HG03280 (cell line): ENCODE measurements at regions not wholly inside any gene's neighbourhood (a gene's known extent, or its start where the extent isn't known, plus 50 kb on each side); places are given as distances from the start of the nearest gene placed in this dataset.

Source experiments
- ATAC-seq: cut with Tn5 transposase; IDR thresholded peaks from one replicate; pipeline ENCODE4 v1.9.1; 2021; ENCODE audit warnings: mild to moderate bottlenecking, moderate library complexity; ENCODE audit not compliant: unreplicated experiment

- no peak for ATAC-seq
Observed at GRCh38 chr9:18020121-18020745, 441.4 kb downstream of the SH3GL2 start.

DNA sequence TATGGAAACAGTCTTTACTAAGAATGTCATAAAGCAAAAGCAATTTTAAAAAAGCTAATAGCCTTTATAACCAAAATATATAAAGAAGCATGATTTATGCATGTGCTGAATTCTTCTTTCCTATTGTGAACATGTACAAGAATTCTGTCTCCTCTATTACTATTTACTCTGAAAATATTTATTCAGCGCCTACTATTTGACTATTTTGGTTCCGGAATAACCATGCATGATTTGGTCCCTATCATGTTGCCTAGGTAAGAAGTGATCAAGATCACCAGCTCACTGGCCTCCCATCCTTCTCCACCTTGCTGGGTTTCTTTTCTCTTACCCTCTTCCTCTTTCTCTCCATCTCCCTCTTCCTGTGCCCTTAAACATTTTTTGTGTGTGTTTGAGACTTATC is 443.8 kb downstream of the SH3GL2 start:
- ATAC-seq: no peak

GRCh38 chr9:18023332-18023731 is 444.5 kb downstream of the SH3GL2 start:
- no peak for ATAC-seq

GRCh38 chr9:18032636-18033035 is 441.3 kb upstream of the ADAMTSL1 start:
- no peak for ATAC-seq

DNA sequence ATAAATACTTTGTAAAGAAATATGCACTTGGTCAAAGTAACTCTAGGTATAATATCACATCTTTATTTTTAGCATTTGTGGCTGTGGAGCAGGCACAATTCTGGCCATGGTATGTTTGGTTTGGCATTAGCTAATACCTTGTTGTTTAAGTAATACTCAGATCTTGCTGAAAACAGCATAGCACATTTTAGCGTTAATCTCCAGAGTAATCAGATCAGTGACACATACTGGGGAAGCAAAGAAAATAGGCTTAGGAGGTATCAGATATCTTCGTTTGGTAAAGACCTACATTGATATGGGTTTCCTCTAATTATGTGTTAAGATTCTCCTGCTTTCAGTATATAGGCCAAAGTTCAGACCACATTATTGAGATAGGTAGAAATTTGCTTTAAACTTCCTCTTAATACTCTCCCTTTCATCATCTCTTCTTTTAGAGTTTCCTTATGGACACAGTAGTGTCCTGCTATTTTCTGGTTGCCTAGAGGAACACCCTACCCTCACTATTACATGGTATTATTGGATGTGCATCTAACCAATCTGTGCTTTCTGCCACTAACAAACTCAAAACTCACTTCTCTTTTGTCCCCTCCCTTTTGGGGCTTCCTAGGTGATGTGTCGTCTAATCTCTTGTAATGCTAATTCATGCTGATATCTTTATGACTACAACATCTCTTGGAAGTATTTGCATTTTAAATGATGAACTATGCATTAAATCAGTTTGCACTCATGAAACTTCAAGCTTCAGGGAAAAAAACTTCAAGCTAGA is 437.3 kb upstream of the ADAMTSL1 start:
- no peak for ATAC-seq

DNA sequence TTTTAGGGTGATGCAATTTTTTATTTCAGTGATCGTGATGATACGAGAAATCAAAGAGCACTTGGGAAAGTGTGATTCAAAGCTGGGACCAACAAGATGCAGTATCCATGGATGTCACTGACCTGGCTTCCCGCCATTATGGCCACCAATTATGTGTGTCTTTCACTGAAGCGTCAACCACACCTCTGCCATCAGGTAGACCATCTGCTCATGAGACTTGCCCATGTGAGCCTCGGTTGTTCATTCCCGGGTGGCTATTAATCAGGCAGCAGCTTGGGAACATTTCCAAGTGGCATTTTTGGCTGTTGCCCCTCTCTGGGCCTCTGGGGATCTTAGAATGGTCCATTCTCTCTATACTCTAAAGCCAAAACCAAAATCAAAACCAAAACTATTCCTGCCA is 436.0 kb upstream of the ADAMTSL1 start:
- ATAC-seq: no peak

DNA sequence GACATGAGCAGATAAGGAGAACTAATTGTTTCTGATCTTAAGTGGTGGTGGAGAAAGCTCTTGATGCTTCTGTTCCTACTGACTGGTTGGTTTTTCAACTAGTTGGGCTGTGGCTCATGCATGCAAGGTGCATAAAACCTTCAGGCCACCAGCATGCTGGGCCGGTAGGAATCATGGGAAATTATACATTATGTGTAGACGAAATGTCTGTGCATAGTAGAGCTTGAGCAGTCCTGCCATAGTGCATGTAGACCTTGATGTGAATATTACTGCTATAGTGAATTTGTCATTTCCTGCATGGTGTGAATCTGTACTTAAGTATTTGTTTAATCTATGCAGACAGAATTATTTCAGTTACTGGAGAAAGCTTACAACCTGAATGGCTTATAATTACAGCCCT is 433.6 kb upstream of the ADAMTSL1 start:
- no peak for ATAC-seq

DNA sequence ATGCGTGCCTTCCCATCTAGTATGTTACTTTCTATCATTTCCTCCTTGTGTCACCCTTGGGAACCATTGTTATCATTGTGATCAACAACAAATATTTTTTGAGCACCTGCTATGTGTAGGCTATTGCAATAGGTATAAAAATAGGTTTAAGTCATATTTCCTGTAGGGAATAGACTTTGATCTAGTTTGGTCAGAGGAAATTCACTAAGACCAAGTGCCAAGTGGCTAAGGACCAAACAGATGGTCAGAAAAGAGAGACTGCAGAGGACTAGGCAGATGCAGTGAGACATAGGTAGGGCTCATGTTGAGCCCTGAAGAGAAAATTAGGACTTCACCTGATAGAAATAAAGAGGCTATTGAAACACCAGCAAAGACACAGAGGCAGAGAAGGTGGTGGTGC is 430.0 kb upstream of the ADAMTSL1 start:
- no peak for ATAC-seq

DNA sequence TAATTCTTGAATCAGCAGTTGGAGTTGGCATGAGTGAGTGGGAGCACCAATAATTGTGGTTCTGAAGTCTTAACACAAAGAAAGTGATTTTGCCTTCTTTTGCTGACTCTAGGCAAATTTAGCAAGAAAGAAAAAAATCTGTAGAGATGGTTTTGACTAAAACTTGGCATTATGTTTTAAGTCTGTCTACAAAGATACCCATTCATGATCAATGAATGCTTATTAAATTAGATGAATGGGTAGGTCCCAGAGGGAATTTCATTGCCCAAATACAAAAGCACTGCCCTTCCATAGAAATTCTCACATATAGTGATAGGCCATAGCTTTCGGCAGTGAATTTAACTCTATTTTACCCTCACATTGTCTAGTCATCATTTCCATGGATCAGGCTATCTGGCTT is 428.6 kb upstream of the ADAMTSL1 start:
- ATAC-seq: no peak

DNA sequence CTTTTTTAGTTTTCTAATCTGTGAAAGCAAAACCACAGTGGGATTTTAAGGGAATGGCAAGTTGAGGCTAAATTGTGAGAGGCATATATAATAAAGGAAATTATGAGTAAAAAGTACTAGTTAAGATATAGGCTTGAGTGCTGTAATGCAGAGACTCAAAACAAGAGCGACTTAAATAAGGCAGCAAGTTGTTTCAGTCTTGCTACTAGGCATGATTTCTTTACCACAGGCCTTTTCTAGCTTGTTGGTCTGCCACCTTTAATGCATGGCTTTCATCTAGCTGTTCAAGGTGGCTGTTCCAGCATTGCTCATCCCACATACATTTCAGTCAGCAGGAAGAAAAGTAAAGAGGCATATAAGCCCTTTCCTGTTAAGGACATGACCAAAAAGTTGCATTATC is 427.9 kb upstream of the ADAMTSL1 start:
- ATAC-seq: no peak

GRCh38 chr9:18051638-18052037 is 422.3 kb upstream of the ADAMTSL1 start:
- no peak for ATAC-seq

DNA sequence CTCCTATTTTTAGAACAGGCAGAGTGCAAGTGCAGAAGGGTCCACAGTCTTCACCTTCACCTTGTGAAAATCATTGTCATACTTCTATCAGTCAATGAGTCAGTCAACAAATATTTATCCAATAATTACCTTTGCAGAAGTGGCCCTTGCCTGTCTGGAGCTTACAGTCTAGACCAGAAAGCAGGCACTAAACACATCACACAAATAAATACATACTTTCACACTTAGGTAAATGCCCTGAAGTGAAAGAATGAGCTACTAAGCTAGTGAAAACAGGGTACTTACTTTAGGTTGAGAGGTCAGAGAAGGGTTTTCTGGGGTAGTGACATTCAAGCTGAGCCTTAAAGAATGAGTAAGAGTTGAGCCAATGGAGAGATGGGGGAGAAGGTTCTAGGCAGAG is 421.9 kb upstream of the ADAMTSL1 start:
- ATAC-seq: no peak

GRCh38 chr9:18056269-18056992 is 417.5 kb upstream of the ADAMTSL1 start:
- ATAC-seq: no peak

DNA sequence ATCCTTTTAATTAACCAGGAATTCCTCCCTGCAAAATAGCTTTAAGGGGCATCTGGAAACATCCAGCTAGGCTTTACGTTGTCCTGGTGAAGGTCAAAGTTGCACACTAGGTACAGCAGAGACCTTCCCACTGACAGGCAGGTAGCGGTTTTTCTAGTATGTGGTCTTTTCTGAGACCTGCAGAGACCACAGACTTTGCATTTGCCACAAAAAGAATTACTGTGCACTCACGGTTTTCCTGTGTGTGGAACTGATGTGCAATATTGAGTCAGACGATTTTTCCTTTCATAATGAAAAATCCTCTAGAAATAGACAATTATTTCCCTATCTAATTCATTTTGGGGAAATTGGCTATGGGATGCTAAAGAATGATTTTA is 417.0 kb upstream of the ADAMTSL1 start:
- ATAC-seq: peak; percentile 89

GRCh38 chr9:18058564-18059442 is 415.1 kb upstream of the ADAMTSL1 start:
- ATAC-seq: no peak

DNA sequence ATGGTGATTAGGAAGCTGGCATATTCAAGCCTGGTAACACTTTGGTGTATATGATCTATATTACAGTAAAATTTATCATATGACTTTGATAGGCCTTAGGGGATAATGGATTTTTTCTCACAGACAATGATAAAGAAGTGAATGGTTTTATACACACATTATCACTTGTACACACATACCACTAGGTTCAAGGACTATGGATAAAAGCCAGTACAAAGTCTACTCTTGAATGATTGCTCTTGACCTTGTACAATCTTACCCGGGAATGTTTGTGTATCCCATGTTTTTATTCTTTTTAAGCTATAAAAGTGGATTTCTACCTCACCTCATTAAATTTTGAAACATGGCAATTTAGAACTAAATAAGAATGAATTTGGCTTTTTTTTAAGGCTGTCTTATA is 414.5 kb upstream of the ADAMTSL1 start:
- ATAC-seq: no peak

DNA sequence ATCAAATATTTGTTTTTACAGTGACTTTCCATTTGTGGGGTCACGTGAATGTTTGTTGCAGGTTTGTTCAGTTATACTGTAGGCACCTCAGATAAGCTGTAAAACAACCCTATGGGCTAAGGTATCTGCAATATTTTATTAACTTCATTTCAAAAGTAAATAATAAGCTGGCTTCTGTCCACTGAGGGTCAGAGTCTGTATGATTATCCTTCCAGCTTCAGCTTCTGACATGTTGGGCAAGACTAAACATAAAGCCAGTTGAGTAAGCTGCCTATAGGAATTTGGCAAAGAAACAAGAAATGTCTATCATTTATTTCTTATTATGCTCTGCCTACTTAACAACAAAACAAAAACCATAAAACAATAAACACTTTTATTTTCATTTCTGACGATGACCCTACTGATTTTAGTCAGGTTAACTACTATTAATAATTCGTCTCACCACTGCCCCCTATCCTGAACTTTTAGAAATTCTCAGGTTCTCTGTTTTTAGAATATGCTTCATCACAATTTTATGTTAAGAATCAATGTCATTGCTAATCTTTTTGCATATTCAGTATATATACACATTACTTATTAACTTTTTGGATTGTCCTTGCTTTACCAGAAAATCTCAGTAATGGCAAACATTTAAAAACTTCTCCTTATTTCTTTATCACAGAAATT is 413.6 kb upstream of the ADAMTSL1 start:
- no peak for ATAC-seq

DNA sequence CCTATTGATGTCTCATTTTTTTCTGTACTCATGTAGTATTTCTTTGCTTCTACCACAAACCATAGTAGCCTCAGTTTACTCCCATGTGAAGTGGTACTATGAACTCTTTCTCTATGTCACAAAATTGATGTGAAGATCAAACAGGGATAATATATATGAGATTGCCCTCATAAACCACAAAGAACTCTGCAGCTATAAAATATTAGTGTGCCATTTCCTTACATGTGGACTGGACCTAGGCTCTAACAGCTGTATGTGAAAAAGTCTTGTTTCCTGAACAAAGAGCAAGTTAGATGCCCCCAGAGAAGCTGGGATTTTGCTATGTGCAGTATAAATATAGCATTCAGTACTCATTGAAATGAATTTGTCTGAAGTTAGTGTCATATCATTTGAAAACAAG is 412.6 kb upstream of the ADAMTSL1 start:
- ATAC-seq: no peak

- no peak for ATAC-seq
Observed at GRCh38 chr9:18061856-18062255, 412.1 kb upstream of the ADAMTSL1 start.

GRCh38 chr9:18063856-18064390 is 410.0 kb upstream of the ADAMTSL1 start:
- ATAC-seq: no peak
